ENCODE measurements at regions not wholly inside any gene's neighbourhood (a gene's known extent, or its start where the extent isn't known, plus 50 kb on each side); places are given as distances from the start of the nearest gene placed in this dataset.

DNA sequence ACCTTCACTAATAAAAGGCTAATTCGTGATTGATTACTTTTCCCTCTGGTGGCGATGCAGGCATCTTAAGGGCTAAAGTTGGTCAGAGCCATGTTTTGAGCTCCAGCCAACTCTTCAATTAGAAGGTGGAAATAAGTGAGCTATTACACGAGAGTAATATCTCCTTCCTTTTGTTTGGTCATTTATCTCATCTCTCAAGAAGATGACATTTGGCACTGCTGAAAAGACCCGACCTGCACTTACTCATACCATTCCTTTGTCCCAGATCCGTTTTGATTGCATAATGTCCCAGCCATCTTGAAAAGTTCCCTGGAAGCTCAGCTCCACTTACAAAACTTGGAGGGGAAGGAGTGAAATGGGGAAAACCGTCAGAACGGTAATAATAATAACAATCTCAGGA lies 316.2 kb downstream of the VRK1 start:
- no peak for TF ChIP-seq CTCF (conservative IDR thresholded peaks at IDR 0.05 in 1 of 2, IDR thresholded peaks at IDR 0.05 in 1 of 2; ENCODE audit: extremely low read depth in 1 of 2, insufficient read depth in 1 of 2, low read depth in 1 of 2, low read length in 2 of 2)
- no peak for TF ChIP-seq EZH2 (IDR thresholded peaks at IDR 0.05; ENCODE audit: borderline replicate concordance, low read length)

Measured in mammary epithelial cell (primary cell).